SK-N-SH treated with all-trans-retinoic acid at 6 μM for 48 hours (cell line): ENCODE measurements at regions not wholly inside any gene's neighbourhood (a gene's known extent, or its start where the extent isn't known, plus 50 kb on each side); places are given as distances from the start of the nearest gene placed in this dataset.

Experiments used
- BACH2 ChIP-seq: fragments of 250-450 bp; sonication (Bioruptor Pico); IDR thresholded peaks from 2 replicates; pipeline ENCODE4 v1.9.0; 2021; ENCODE audit warnings: mild to moderate bottlenecking, borderline replicate concordance
- CSRNP3 ChIP-seq: fragments of 250-450 bp; sonication (Bioruptor Pico); IDR thresholded peaks from 2 replicates; pipeline ENCODE4 v1.5.1; 2021; ENCODE audit warnings: mild to moderate bottlenecking, moderate library complexity
- GLIS3 ChIP-seq: fragments of 250-450 bp; sonication (Bioruptor Pico); IDR thresholded peaks from 2 replicates; pipeline ENCODE4 v1.5.0; 2020; ENCODE audit warnings: mild to moderate bottlenecking, moderate library complexity
- RARB ChIP-seq: fragments of 250-450 bp; sonication (Bioruptor Pico); IDR thresholded peaks from 2 replicates; pipeline ENCODE4 v1.8.0; 2021; ENCODE audit warnings: mild to moderate bottlenecking, moderate library complexity
- ZNF565 ChIP-seq: fragments of 450-650 bp; formaldehyde crosslinking; conservative IDR thresholded peaks from 2 replicates; pipeline ENCODE4 v1.5.0; 2020; ENCODE audit warnings: low read depth, mild to moderate bottlenecking, moderate library complexity
- ZNF70 ChIP-seq: fragments of 450-650 bp; formaldehyde crosslinking; IDR thresholded peaks from 2 replicates; pipeline ENCODE4 v1.5.0; 2020; ENCODE audit warnings: mild to moderate bottlenecking, moderate library complexity

GRCh38 chr7:28246921-28247461 is 66.4 kb upstream of the JAZF1 start:
- TF ChIP-seq CSRNP3 (no peak), ZNF70 (CRISPR knock-in tag) (no peak), RARB (CRISPR knock-in tag) (no peak), BACH2 (CRISPR knock-in tag) (no peak), ZNF565 (CRISPR knock-in tag) (no peak), GLIS3 (CRISPR knock-in tag) (no peak)
